Endodermal cell (in vitro differentiated cells): ENCODE measurements at regions not wholly inside any gene's neighbourhood (a gene's known extent, or its start where the extent isn't known, plus 50 kb on each side); places are given as distances from the start of the nearest gene placed in this dataset.

Source experiments
- DNase-seq: peaks from one replicate; pipeline ENCODE4 v3.0.0-alpha.2; 2017
- H3K27ac ChIP-seq: 2 replicates; pipeline ENCODE4 v1.5.1; 2013; ENCODE audit warnings: mild to moderate bottlenecking, low read depth, low read length, moderate library complexity
- H3K27me3 ChIP-seq: 2 replicates; pipeline ENCODE4 v1.6.1; 2013; ENCODE audit warnings: mild to moderate bottlenecking, low read length, moderate library complexity; ENCODE audit not compliant: insufficient read depth, control insufficient read depth, poor library complexity, severe bottlenecking
- H3K36me3 ChIP-seq: 2 replicates; pipeline ENCODE4 v1.7.0; 2013; ENCODE audit warnings: mild to moderate bottlenecking, low read length, moderate library complexity; ENCODE audit not compliant: control insufficient read depth, insufficient read depth
- H3K4me1 ChIP-seq: one replicate; pipeline ENCODE4 v1.7.0; 2013; ENCODE audit warnings: low read length; ENCODE audit not compliant: control insufficient read depth, insufficient read depth
- H3K4me3 ChIP-seq: 2 replicates; pipeline ENCODE4 v1.5.1; 2013; ENCODE audit warnings: mild to moderate bottlenecking, low read length, moderate library complexity
- H3K9ac ChIP-seq: 2 replicates; pipeline ENCODE4 v1.6.1; 2013; ENCODE audit warnings: mild to moderate bottlenecking, low read length, moderate library complexity; ENCODE audit not compliant: poor library complexity, severe bottlenecking; ENCODE audit errors: extremely low read depth
- H3K9me3 ChIP-seq: 2 replicates; pipeline ENCODE4 v1.6.1; 2013; ENCODE audit warnings: mild to moderate bottlenecking, low read length, moderate library complexity; ENCODE audit not compliant: control insufficient read depth
- H3K27ac Mint-ChIP-seq: 2 replicates; pipeline ENCODE4 v1.8.0; 2020; ENCODE audit warnings: mixed read lengths
- H3K27me3 Mint-ChIP-seq: 2 replicates; pipeline ENCODE4 v1.8.0; 2021; ENCODE audit warnings: mild to moderate bottlenecking, mixed read lengths; ENCODE audit not compliant: insufficient read depth
- H3K36me3 Mint-ChIP-seq: 2 replicates; pipeline ENCODE4 v1.8.0; 2020; ENCODE audit warnings: low read depth, mixed read lengths
- H3K4me1 Mint-ChIP-seq: 2 replicates; pipeline ENCODE4 v1.8.0; 2020; ENCODE audit warnings: mixed read lengths
- H3K4me3 Mint-ChIP-seq: 2 replicates; pipeline ENCODE4 v1.8.0; 2020; ENCODE audit warnings: mild to moderate bottlenecking, moderate library complexity, mixed read lengths
- H3K9me3 Mint-ChIP-seq: 2 replicates; pipeline ENCODE4 v1.8.0; 2020; ENCODE audit warnings: mild to moderate bottlenecking, mixed read lengths
- CTCF ChIP-seq: fragments of 200-600 bp; sonication (generic); conservative IDR thresholded peaks from 2 replicates; pipeline ENCODE4 v1.5.0; 2021; ENCODE audit warnings: antibody characterized with exemption, mild to moderate bottlenecking
- WGBS, 2 experiments: methylation state at CpG; one replicate each; pipeline versions ENCODE4 v1.1.5 to v1.1.7; 2013; ENCODE audit warnings: missing lambda C conversion rate in 2 of 2, mixed read lengths in 1 of 2; ENCODE audit not compliant: insufficient coverage in 1 of 2, insufficient read length in 1 of 2; 5-methylcytosine and 5-hydroxymethylcytosine counted together

- Mint-ChIP-seq H3K27ac (no peak overlapping the region), H3K9me3 (no peaks in the 10 kb centered on the region), H3K36me3 (no peaks in the 10 kb centered on the region), H3K4me3 (no peak overlapping the region), H3K4me1 (peaks cover 19% of the 10 kb centered on the region), H3K27me3 (no peaks in the 10 kb centered on the region)
- WGBS, 2 experiments = no CpG with 5 or more reads among the region's 1 CpG
- no peak for TF ChIP-seq CTCF
- H3K27ac ChIP-seq = no peak overlapping the region
- no peaks in the 10 kb centered on the region for H3K36me3 ChIP-seq
- no peak for DNase-seq
- no peak overlapping the region for H3K9ac ChIP-seq
- H3K27me3 ChIP-seq = no peaks in the 10 kb centered on the region
- H3K9me3 ChIP-seq = no peaks in the 10 kb centered on the region
- H3K4me1 ChIP-seq = peaks cover 2% of the 10 kb centered on the region
- no peak overlapping the region for H3K4me3 ChIP-seq
Measured at GRCh38 chr3:177552051-177552450, 354.8 kb upstream of the TBL1XR1 start.

GRCh38 chr3:177553012-177553411 is 355.7 kb upstream of the TBL1XR1 start:
- Histone ChIP-seq H3K36me3 (no peaks in the 10 kb centered on the region), H3K27ac (no peak overlapping the region), H3K4me1 (peaks cover 2% of the 10 kb centered on the region), H3K27me3 (no peaks in the 10 kb centered on the region), H3K9ac (no peak overlapping the region), H3K9me3 (no peaks in the 10 kb centered on the region), H3K4me3 (no peak overlapping the region)
- DNase-seq = no peak
- no peak for TF ChIP-seq CTCF
- H3K9me3 Mint-ChIP-seq = no peaks in the 10 kb centered on the region
- H3K36me3 Mint-ChIP-seq = no peaks in the 10 kb centered on the region
- no peak overlapping the region for H3K27ac Mint-ChIP-seq
- no peaks in the 10 kb centered on the region for H3K27me3 Mint-ChIP-seq
- WGBS, 2 experiments = 98 to 100% methylated on average over 2 of the region's 2 CpGs
- H3K4me3 Mint-ChIP-seq = no peak overlapping the region
- peaks cover 19% of the 10 kb centered on the region for H3K4me1 Mint-ChIP-seq

DNA sequence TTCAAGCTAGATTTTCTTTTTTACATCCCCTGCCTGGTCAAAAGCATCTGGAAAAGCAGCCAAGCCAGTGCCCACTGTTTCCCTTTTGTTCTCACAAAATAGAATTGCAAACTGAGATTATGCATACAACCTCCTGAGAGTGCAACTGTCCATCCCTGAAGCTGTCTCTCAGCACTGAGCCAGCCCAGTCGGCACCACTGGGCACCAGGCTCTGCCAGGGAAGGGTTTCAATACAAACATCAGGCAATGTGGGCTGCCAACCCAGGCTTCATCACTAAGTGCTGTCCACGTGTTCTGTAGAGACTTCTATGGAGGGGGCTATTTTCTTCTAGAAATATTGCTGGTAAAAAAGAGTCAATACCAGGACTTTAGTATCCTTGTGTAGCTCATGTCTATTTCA is 356.3 kb upstream of the TBL1XR1 start:
- Mint-ChIP-seq H3K9me3 (no peaks in the 10 kb centered on the region), H3K27me3 (no peaks in the 10 kb centered on the region), H3K36me3 (no peaks in the 10 kb centered on the region), H3K27ac (no peak overlapping the region), H3K4me3 (no peak overlapping the region), H3K4me1 (peaks cover 19% of the 10 kb centered on the region)
- no peak for DNase-seq
- TF ChIP-seq CTCF = no peak
- Histone ChIP-seq H3K4me1 (peaks cover 2% of the 10 kb centered on the region), H3K9me3 (no peaks in the 10 kb centered on the region), H3K9ac (no peak overlapping the region), H3K4me3 (no peak overlapping the region), H3K27me3 (no peaks in the 10 kb centered on the region), H3K27ac (no peak overlapping the region), H3K36me3 (no peaks in the 10 kb centered on the region)
- WGBS, 2 experiments = 80 to 83% methylated on average over 1 to 2 of the region's 2 CpGs
